ENCODE measurements at regions not wholly inside any gene's neighbourhood (a gene's known extent, or its start where the extent isn't known, plus 50 kb on each side); places are given as distances from the start of the nearest gene placed in this dataset.

DNA sequence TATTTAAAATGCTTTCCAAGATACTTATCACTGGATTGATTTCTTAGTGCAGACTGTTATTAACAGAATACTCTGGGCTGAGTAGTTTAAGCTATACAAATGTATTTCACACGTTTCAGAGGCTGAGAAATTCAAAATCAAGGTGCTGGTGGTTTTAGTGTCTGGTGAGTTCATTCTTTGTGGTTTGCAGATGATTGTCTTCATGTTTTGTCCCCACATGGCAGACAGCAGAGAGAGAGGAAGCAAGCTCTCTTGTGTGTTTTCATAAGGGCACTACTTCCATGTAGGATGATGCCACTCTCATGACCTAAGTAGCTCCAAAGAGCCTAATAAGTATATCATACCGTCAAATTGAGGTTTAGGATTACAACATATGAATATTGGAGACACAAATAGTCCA is 1348.9 kb upstream of the FLRT2 start:
- no peak for DNase-seq

- DNase-seq: no peak
Measured at GRCh38 chr14:84195514-84195913, 1334.4 kb upstream of the FLRT2 start.

DNA sequence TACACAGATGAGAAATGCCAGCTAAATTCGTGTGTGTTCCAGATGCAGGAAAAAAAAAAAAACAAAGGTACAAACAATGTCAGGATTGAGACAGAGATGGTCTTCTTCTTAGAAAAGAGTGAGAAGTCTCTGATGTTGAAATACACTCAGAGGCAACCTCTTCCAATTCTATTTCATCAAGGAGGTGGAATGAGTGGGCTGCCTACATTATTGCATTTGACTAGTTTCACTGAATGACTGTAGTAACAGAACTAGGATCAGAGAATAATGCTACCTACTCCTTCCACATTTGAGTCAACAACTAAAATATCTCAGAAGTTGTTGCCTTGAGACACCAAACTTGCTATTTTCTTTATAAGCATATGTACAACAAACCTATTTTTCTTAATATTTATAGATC is 1332.2 kb upstream of the FLRT2 start:
- DNase-seq: no peak

GRCh38 chr14:84202486-84202885 is 1327.5 kb upstream of the FLRT2 start:
- no peak for DNase-seq

DNA sequence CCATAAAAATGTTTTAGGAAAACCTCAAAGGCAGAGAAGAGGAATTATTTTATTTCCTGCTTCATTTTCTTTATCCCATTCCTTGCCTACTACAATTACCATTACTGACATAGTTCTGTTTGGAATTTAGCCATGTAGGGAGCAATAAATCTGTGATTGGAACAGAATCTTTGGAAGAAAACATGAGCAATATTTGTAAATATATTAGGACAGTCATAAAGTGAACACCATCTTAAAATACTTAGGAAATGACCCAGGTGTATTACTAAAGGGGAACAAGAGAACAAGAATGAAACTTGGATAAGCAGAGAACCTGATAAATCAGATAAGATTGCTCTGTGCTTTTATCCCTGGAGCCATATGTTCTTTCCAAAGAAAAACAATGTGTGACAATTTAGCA is 1326.0 kb upstream of the FLRT2 start:
- no peak for DNase-seq

DNA sequence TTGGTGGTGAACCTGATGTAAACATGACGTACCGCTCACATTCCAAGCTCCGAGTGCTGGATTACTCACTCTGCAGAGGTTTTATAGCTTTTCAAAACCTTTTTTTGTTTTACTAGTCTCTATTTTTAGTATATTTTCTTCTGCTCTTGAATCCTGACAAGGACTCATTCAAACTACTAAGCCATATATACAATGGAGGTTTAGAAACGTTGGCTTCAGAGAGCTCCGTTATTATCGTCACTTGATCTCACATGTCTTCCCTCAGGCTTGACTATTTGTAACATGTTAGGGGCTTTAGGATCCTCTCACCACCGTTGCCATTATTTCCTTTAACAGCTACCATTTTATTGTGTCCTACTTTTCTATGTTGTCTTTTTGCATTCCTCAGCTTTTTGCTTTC is 1321.5 kb upstream of the FLRT2 start:
- no peak for DNase-seq

DNA sequence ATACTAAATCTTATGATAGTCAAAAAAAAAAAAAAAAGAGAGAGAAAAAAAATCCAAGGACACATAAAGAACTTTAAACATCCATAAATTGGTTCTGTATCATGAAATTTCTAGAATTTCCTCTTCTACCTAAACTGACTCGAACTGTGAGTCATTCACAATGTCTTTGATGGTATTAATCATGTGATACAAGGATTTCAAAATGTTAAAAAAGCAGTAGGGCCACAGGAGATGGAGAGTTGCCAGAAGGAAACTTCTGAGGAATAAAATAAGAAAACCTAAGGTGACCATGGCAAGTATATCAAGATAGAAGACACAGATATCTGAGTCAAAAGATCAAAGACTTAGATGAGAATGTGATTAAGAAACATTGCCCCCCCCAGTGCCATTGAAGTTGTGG is 1320.9 kb upstream of the FLRT2 start:
- DNase-seq: no peak

DNA sequence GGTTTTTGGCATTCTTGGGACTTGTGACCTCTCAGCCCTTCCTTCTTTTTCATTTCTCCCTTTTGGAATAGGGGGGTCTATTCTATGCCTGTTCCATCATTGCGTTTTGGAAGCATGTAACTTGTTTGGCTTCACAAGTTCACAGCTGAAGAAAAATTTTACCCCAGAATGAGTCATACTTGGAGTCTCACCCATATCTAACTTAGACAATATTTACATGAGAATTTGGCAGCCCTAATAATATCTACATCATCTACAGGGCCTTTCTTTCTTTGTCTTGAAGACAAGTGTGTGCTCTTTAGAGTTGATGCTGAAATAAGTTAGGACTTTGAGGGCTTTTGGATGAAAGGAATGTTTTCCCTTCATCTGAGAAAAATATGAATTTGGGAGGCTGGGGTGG is 1312.9 kb upstream of the FLRT2 start:
- DNase-seq: no peak

DNA sequence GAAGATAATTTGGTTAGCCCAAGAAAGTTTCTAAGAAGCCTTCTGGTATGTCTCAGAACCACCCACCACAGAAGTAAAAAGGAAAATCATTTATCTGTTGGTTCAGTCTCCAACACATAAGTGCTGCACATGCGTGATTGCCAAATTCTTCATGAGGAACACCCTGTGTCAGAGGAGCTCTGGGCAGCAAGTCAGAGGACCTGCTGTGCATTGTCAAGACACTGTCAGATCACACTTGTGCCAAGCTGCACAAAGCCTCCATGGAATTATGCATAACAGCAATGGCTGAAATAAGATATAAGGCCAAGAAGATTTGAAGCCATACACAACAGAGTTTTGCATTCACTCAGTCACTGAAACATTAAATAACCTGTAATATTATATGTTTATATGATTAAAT is 1304.7 kb upstream of the FLRT2 start:
- DNase-seq: no peak

- DNase-seq: no peak
Measured at GRCh38 chr14:84228702-84229101, 1301.2 kb upstream of the FLRT2 start.

GRCh38 chr14:84234281-84234680 is 1295.7 kb upstream of the FLRT2 start:
- no peak for DNase-seq

- DNase-seq: no peak
Measured at GRCh38 chr14:84236290-84236689, 1293.7 kb upstream of the FLRT2 start.

DNA sequence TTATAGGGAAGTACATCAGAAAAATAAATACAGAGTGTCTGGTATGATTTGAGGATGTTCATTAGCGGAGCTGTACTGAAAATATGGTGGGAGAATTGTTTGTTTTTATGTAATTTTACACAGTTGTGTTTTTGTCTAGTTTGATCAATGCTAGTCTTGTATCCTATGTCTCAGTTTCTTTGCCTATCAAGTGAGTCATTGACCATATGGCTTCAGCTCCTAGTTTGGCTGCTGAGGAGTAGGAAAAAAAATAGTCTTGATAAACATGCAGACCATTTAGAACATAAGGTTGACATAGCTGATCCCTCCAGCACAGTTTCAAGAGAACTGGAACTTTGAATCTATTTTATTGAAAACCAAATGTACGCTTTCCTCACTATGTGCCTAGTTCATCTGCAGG is 1292.1 kb upstream of the FLRT2 start:
- no peak for DNase-seq

- no peak for DNase-seq
Measured at GRCh38 chr14:84247693-84248092, 1282.3 kb upstream of the FLRT2 start.

DNA sequence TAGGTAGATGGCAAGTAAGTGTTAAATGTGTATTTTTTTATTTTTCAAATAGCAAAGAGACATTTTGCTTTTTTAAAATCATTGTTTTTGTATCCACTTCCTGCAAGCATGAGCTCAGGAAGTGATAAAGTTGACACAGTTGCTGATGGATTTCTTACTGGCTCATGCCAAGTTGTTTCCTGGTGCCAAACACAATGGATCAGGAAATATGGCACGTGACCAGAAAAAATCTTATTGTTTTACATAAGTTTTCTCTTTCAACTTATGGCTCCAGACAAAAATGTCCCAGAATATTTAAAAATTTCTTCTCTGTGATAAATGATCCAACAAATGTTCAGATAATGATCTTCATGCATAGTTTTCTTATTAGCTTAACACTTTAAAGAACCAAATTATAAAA is 1279.1 kb upstream of the FLRT2 start:
- no peak for DNase-seq

GRCh38 chr14:84251411-84252115 is 1278.4 kb upstream of the FLRT2 start:
- no peak for DNase-seq

DNA sequence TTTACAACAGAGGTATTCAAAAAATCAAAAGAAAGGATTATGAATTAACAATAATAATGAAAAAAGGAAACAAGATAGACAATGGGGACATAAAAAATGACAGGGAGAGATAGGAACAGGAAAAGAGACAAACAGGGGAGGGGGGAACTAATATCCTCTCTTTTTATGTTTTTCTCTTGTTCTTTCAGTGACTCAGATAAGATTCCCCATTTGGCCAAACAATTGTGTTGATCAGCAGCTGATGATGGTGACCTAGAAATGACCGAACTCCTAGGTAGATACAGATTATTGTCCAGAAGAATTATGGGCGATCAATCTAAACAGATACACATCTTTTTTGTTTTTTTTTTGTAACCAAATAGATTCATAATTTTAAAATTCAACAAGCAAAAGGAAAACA is 1277.2 kb upstream of the FLRT2 start:
- no peak for DNase-seq

DNA sequence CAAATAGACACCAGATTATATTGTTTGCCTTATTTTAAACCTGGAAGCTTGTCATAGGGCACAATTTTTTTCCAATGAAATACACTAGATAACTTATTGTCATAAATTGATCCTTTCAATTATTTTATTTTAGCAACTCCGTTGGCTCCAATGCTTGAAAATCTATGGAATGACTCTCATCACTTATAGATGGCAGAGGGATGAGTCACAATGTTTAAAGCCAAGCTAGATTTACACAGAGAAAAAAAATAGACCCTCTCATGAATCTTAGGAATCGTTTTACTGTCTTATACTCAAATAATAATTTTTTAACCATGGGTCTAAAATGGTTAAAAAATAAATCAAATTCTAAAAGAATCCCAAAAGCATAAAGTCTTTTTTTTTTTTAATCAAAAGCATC is 1276.6 kb upstream of the FLRT2 start:
- DNase-seq: no peak

- no peak for DNase-seq
Measured at GRCh38 chr14:84254290-84254689, 1275.7 kb upstream of the FLRT2 start.

GRCh38 chr14:84262932-84263331 is 1267.0 kb upstream of the FLRT2 start:
- DNase-seq: no peak

DNA sequence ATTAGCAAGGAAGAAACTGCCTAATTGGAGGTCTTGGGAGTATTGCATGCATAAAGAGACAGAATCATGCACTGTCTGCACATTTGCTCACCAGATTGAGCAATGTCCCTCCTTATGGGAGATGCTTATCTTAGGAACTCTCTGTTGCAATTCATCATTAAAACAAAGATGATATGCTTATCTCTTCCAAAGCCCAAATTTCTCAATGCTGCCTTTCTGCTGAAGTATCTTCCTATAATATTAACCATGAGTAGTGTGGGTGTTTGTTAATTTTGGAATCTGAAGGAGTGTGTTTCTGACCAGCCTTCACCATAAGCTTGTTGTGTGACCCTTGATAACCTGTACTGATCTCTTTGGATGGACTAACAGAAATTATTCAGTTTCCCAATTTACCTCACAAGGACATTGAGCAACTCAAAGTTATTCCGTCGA is 1257.6 kb upstream of the FLRT2 start:
- no peak for DNase-seq

GRCh38 chr14:84273181-84273580 is 1256.8 kb upstream of the FLRT2 start:
- DNase-seq: no peak

DNA sequence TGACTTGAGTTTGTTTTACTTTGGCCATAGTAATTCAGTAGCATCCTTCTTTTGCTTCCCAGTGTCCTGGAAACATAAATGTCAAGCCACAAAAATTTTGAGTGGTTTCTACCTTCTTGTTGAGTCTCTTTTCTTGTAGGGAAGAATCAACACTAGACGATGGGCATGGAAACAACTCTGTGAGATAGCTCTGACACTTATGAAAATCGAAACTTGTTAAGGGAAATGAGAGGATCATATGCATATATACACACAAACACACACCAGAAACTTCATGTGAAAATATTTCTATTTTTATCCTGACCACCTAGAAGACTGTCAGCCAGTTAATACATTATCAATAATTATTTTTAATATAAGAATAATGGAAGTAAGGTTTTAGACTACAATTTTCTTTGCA is 1247.3 kb upstream of the FLRT2 start:
- no peak for DNase-seq

GRCh38 chr14:84288781-84289180 is 1241.2 kb upstream of the FLRT2 start:
- DNase-seq: no peak

GRCh38 chr14:84298663-84299195 is 1231.2 kb upstream of the FLRT2 start:
- DNase-seq: no peak
